ENCODE measurements at regions not wholly inside any gene's neighbourhood (a gene's known extent, or its start where the extent isn't known, plus 50 kb on each side); places are given as distances from the start of the nearest gene placed in this dataset.

GRCh38 chr14:22266683-22267082 is 322.3 kb downstream of the DAD1 start:
- TF ChIP-seq, protein P1, sequence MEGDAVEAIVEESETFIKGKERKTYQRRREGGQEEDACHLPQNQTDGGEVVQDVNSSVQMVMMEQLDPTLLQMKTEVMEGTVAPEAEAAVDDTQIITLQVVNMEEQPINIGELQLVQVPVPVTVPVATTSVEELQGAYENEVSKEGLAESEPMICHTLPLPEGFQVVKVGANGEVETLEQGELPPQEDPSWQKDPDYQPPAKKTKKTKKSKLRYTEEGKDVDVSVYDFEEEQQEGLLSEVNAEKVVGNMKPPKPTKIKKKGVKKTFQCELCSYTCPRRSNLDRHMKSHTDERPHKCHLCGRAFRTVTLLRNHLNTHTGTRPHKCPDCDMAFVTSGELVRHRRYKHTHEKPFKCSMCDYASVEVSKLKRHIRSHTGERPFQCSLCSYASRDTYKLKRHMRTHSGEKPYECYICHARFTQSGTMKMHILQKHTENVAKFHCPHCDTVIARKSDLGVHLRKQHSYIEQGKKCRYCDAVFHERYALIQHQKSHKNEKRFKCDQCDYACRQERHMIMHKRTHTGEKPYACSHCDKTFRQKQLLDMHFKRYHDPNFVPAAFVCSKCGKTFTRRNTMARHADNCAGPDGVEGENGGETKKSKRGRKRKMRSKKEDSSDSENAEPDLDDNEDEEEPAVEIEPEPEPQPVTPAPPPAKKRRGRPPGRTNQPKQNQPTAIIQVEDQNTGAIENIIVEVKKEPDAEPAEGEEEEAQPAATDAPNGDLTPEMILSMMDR (IDR thresholded peaks at IDR 0.05; ENCODE audit: low read depth, low read length), result no peak
- DNase-seq (ENCODE audit: low read depth, low spot score), result no peak
- in situ Hi-C loops (cut with HindIII; ENCODE audit: low sequenced_read_pairs), result no loop called here
- no peak overlapping the region for H3K4me3 ChIP-seq (ENCODE audit: low read depth, low read length)

GRCh38 chr14:22266142-22266442 is 322.9 kb downstream of the DAD1 start:
- in situ Hi-C loops (cut with HindIII; ENCODE audit: low sequenced_read_pairs), result no loop called here
- DNase-seq (ENCODE audit: low read depth, low spot score), result no peak
- no peak overlapping the region for H3K4me3 ChIP-seq (ENCODE audit: low read depth, low read length)
- TF ChIP-seq, protein P1 (IDR thresholded peaks at IDR 0.05; ENCODE audit: low read depth, low read length), result no peak

DNA sequence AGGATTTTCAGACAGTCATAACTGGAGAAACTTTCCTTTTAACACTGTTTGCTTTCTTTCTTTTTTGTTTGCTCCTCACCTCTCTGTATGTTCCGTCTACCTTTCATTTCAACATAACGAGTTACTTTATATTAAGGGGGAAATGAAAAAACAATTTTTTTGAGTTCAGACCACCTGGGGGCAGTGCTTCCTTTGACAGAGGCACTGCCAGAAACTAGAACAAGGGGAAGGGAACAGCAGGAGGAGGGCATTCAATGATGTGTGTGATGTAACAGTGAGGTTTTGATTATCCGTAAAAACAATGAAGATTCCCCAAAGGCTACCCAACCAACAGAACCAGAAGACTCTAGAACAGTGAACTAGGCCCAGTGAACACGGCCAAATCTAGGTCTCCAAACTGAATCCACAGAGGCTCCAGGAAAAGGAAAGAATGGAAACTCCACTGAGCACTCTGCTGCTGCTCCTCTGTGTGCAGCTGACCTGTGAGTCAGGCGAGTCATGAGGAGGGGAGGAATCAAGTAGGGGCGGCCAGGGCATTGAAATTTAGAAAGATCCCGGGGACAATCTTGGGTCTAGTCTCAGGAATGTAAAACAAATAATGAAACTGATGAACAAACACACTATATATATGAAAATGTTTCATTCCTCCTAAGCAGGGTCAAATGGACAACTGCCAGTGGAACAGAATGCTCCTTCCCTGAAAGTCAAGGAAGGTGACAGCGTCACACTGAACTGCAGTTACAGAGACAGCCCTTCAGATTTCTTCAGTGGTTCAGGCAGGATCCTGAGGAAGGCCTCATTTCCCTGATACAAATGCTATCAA is 323.5 kb downstream of the DAD1 start:
- no peak overlapping the region for H3K4me3 ChIP-seq (ENCODE audit: low read depth, low read length)
- in situ Hi-C loops (cut with HindIII; ENCODE audit: low sequenced_read_pairs), result no loop called here
- peak; percentile 39 for DNase-seq (ENCODE audit: low read depth, low spot score)

DNA sequence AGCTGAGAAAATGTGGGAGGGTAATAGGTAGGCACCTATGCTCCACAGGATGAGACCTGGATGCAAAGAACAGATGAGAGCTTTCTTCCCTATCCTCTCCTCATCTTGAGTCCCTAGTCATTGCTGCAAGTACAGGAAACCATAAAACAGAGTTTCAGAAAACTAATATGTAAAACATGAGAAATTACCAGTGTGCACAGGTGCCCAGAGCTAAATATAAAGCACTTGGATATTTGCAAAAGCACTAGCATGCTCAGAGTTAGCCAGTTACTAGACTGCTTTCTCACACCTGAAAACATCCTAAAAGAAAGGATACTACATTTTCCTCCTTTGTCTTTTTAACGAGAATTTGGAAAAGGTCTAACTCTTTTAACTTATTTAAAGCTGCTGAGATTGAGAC is 324.3 kb downstream of the DAD1 start:
- H3K4me3 ChIP-seq (ENCODE audit: low read depth, low read length), result no peak overlapping the region
- no peak for DNase-seq (ENCODE audit: low read depth, low spot score)
- TF ChIP-seq, protein P1 (IDR thresholded peaks at IDR 0.05; ENCODE audit: low read depth, low read length), result no peak
- in situ Hi-C loops (cut with HindIII; ENCODE audit: low sequenced_read_pairs), result no loop called here

More for the DNA sequence above, 323.5 kb downstream of the DAD1 start:
- TF ChIP-seq, protein P1 (IDR thresholded peaks at IDR 0.05; ENCODE audit: low read depth, low read length), result no peak

- in situ Hi-C loops (cut with HindIII; ENCODE audit: low sequenced_read_pairs), result no loop called here
- no peak for DNase-seq (ENCODE audit: low read depth, low spot score)
- TF ChIP-seq, protein P1 (IDR thresholded peaks at IDR 0.05; ENCODE audit: low read depth, low read length), result no peak
- no peak overlapping the region for H3K4me3 ChIP-seq (ENCODE audit: low read depth, low read length)
Observed at GRCh38 chr14:22263961-22264360, 325.1 kb downstream of the DAD1 start.

DNA sequence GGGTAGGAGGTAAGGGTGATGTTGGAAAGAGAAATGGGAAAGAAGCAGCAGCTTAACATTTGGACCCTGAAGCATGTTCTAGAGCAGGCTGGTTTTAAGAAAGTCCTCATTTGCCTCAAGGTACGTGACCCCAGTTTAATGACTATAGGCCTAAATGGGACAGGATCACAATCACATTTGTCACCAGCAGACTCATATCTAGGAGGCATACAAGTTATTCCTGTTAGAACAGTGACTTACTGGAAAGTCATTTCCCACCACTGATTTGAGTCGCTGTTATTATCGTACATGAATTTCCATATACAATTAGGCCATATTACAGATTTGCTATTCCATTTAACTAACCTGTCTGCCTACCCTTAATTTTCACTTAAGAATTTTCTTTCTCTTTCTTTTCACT is 326.1 kb downstream of the DAD1 start:
- in situ Hi-C loops (cut with HindIII; ENCODE audit: low sequenced_read_pairs), result no loop called here
- DNase-seq (ENCODE audit: low read depth, low spot score), result no peak
- no peak overlapping the region for H3K4me3 ChIP-seq (ENCODE audit: low read depth, low read length)
- TF ChIP-seq, protein P1 (IDR thresholded peaks at IDR 0.05; ENCODE audit: low read depth, low read length), result no peak

All from astrocyte of the spinal cord (primary cell).